HEK293T (cell line): ENCODE measurements at regions not wholly inside any gene's neighbourhood (a gene's known extent, or its start where the extent isn't known, plus 50 kb on each side); places are given as distances from the start of the nearest gene placed in this dataset.

Experiments used
- BHLHE40 ChIP-seq: fragments of 450-650 bp; IDR thresholded peaks from 2 replicates; pipeline ENCODE4 v1.6.1; 2016; ENCODE audit warnings: mild to moderate bottlenecking, moderate library complexity, borderline replicate concordance
- ELF4 ChIP-seq: fragments of 450-650 bp; IDR thresholded peaks from 2 replicates; pipeline ENCODE4 v1.6.1; 2017; ENCODE audit warnings: antibody characterized with exemption
- FOXA1 ChIP-seq: fragments of 450-650 bp; IDR thresholded peaks from 2 replicates; pipeline ENCODE4 v1.6.1; 2016; ENCODE audit warnings: mild to moderate bottlenecking
- HDGF ChIP-seq: fragments of 450-650 bp; IDR thresholded peaks from 2 replicates; pipeline ENCODE4 v1.6.1; 2017; ENCODE audit warnings: antibody characterized with exemption, borderline replicate concordance
- SP1 ChIP-seq: fragments of 450-650 bp; IDR thresholded peaks from 2 replicates; pipeline ENCODE4 v1.6.1; 2017
- SUZ12 ChIP-seq: fragments of 450-650 bp; IDR thresholded peaks from 2 replicates; pipeline ENCODE4 v1.6.1; 2016; ENCODE audit warnings: mild to moderate bottlenecking
- TARDBP ChIP-seq: fragments of 450-650 bp; IDR thresholded peaks from 2 replicates; pipeline ENCODE4 v1.6.1; 2016
- TF ChIP-seq, protein P1 (sequence below): fragments of 450-650 bp; IDR thresholded peaks from 2 replicates; pipeline ENCODE4 v1.6.1; 2016

DNA sequence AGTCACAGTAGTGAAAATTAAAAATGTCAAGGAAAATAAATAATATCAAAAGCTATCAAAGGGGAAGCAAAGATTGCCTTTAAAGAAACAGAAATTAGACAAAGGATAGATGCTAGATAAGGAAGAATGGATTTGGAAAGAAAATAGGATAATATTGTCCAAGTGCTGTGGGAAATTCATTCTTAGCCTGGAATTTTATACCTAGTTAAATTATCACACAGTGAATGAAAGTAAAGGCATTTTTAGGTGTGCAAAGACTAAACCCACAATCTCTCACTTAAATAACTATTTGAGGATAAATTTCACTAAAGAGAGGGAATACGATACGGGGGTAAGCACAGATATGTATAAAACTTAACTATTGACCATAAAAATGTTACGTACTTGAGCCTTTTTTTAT lies 511.1 kb downstream of the TMEM135 start:
- TF ChIP-seq SP1 (no peak), HDGF (no peak), FOXA1 (no peak), TARDBP (no peak), BHLHE40 (no peak), SUZ12 (no peak), ELF4 (no peak)
- TF ChIP-seq, protein P1, sequence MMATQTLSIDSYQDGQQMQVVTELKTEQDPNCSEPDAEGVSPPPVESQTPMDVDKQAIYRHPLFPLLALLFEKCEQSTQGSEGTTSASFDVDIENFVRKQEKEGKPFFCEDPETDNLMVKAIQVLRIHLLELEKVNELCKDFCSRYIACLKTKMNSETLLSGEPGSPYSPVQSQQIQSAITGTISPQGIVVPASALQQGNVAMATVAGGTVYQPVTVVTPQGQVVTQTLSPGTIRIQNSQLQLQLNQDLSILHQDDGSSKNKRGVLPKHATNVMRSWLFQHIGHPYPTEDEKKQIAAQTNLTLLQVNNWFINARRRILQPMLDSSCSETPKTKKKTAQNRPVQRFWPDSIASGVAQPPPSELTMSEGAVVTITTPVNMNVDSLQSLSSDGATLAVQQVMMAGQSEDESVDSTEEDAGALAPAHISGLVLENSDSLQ, result no peak
